ENCODE measurements at regions not wholly inside any gene's neighbourhood (a gene's known extent, or its start where the extent isn't known, plus 50 kb on each side); places are given as distances from the start of the nearest gene placed in this dataset.
A peak's percentile ranks its signal among the peaks of the same experiment; 100 is the strongest.

- H3K79me2 ChIP-seq (ENCODE audit: control insufficient read depth, insufficient read depth, low read length), result no peaks in the 10 kb centered on the region
- no peaks in the 10 kb centered on the region for H3K9me3 ChIP-seq (ENCODE audit: control insufficient read depth, insufficient read depth, low read depth, low read length)
- H3K27ac ChIP-seq (ENCODE audit: insufficient read depth, low read length), result no peak overlapping the region
- TF ChIP-seq CTCF (conservative IDR thresholded peaks at IDR 0.05 in 1 of 2, IDR thresholded peaks at IDR 0.05 in 1 of 2; ENCODE audit: low read depth in 1 of 2, low read length in 2 of 2) (no peak), EZH2 (IDR thresholded peaks at IDR 0.05; ENCODE audit: low read length, missing control alignments) (no peak)
- H3K9ac ChIP-seq (ENCODE audit: insufficient read depth, low read length), result no peak overlapping the region
- no peaks in the 10 kb centered on the region for H3K4me1 ChIP-seq (ENCODE audit: control insufficient read depth, extremely low read depth, insufficient read depth, low read length)
- DNase-seq (ENCODE audit: low read depth in 2 of 2), result no peak
- no peak overlapping the region for H3K4me2 ChIP-seq (ENCODE audit: extremely low read depth, insufficient read depth, low read length)
- H2AFZ ChIP-seq (ENCODE audit: low read length), result no peak overlapping the region
- H3K36me3 ChIP-seq (ENCODE audit: control insufficient read depth, insufficient read depth, low read length), result no peaks in the 10 kb centered on the region
- H4K20me1 ChIP-seq (ENCODE audit: control insufficient read depth, extremely low read depth, insufficient read depth, low read length), result no peaks in the 10 kb centered on the region
- H3K27me3 ChIP-seq (ENCODE audit: control insufficient read depth, insufficient read depth, low read length), result no peaks in the 10 kb centered on the region
- H3K4me3 ChIP-seq (replicated peaks in 1 of 4; ENCODE audit: control extremely low read depth in 1 of 4, insufficient read depth in 1 of 4, low read depth in 3 of 4, low read length in 4 of 4), result no peak overlapping the region
Observed at GRCh38 chr9:13807118-13807517, 506.8 kb downstream of the NFIB start.

GRCh38 chr9:13806714-13807113 is 507.2 kb downstream of the NFIB start:
- DNase-seq (ENCODE audit: low read depth in 2 of 2), result no peak
- TF ChIP-seq CTCF (conservative IDR thresholded peaks at IDR 0.05 in 1 of 2, IDR thresholded peaks at IDR 0.05 in 1 of 2; ENCODE audit: low read depth in 1 of 2, low read length in 2 of 2) (no peak), EZH2 (IDR thresholded peaks at IDR 0.05; ENCODE audit: low read length, missing control alignments) (no peak)
- H2AFZ ChIP-seq (ENCODE audit: low read length), result no peak overlapping the region
- no peaks in the 10 kb centered on the region for H3K27me3 ChIP-seq (ENCODE audit: control insufficient read depth, insufficient read depth, low read length)
- no peaks in the 10 kb centered on the region for H4K20me1 ChIP-seq (ENCODE audit: control insufficient read depth, extremely low read depth, insufficient read depth, low read length)
- no peaks in the 10 kb centered on the region for H3K9me3 ChIP-seq (ENCODE audit: control insufficient read depth, insufficient read depth, low read depth, low read length)
- H3K4me3 ChIP-seq (replicated peaks in 1 of 4; ENCODE audit: control extremely low read depth in 1 of 4, insufficient read depth in 1 of 4, low read depth in 3 of 4, low read length in 4 of 4), result no peak overlapping the region
- no peaks in the 10 kb centered on the region for H3K36me3 ChIP-seq (ENCODE audit: control insufficient read depth, insufficient read depth, low read length)
- no peak overlapping the region for H3K9ac ChIP-seq (ENCODE audit: insufficient read depth, low read length)
- no peak overlapping the region for H3K27ac ChIP-seq (ENCODE audit: insufficient read depth, low read length)
- no peaks in the 10 kb centered on the region for H3K4me1 ChIP-seq (ENCODE audit: control insufficient read depth, extremely low read depth, insufficient read depth, low read length)
- H3K79me2 ChIP-seq (ENCODE audit: control insufficient read depth, insufficient read depth, low read length), result no peaks in the 10 kb centered on the region
- no peak overlapping the region for H3K4me2 ChIP-seq (ENCODE audit: extremely low read depth, insufficient read depth, low read length)

- H3K4me3 ChIP-seq (replicated peaks in 1 of 4; ENCODE audit: control extremely low read depth in 1 of 4, insufficient read depth in 1 of 4, low read depth in 3 of 4, low read length in 4 of 4), result no peak overlapping the region
- TF ChIP-seq CTCF (conservative IDR thresholded peaks at IDR 0.05 in 1 of 2, IDR thresholded peaks at IDR 0.05 in 1 of 2; ENCODE audit: low read depth in 1 of 2, low read length in 2 of 2), result no peak
- no peak for TF ChIP-seq EZH2 (IDR thresholded peaks at IDR 0.05; ENCODE audit: low read length, missing control alignments)
- H3K36me3 ChIP-seq (ENCODE audit: control insufficient read depth, insufficient read depth, low read length), result no peaks in the 10 kb centered on the region
- no peaks in the 10 kb centered on the region for H4K20me1 ChIP-seq (ENCODE audit: control insufficient read depth, extremely low read depth, insufficient read depth, low read length)
- DNase-seq (ENCODE audit: low read depth in 2 of 2), result peak in 1 of 2 donors; percentile 62
- H3K27me3 ChIP-seq (ENCODE audit: control insufficient read depth, insufficient read depth, low read length), result no peaks in the 10 kb centered on the region
- H3K79me2 ChIP-seq (ENCODE audit: control insufficient read depth, insufficient read depth, low read length), result no peaks in the 10 kb centered on the region
- no peaks in the 10 kb centered on the region for H3K4me1 ChIP-seq (ENCODE audit: control insufficient read depth, extremely low read depth, insufficient read depth, low read length)
- H2AFZ ChIP-seq (ENCODE audit: low read length), result no peak overlapping the region
- no peak overlapping the region for H3K27ac ChIP-seq (ENCODE audit: insufficient read depth, low read length)
- H3K9me3 ChIP-seq (ENCODE audit: control insufficient read depth, insufficient read depth, low read depth, low read length), result no peaks in the 10 kb centered on the region
- no peak overlapping the region for H3K9ac ChIP-seq (ENCODE audit: insufficient read depth, low read length)
- H3K4me2 ChIP-seq (ENCODE audit: extremely low read depth, insufficient read depth, low read length), result no peak overlapping the region
Observed at GRCh38 chr9:13805546-13805945, 508.4 kb downstream of the NFIB start.
